HG03045 (cell line): ENCODE measurements at regions not wholly inside any gene's neighbourhood (a gene's known extent, or its start where the extent isn't known, plus 50 kb on each side); places are given as distances from the start of the nearest gene placed in this dataset.

Experiments
- ATAC-seq: cut with Tn5 transposase; IDR thresholded peaks from one replicate; pipeline ENCODE4 v1.9.1; 2021; ENCODE audit warnings: mild to moderate bottlenecking, moderate library complexity; ENCODE audit not compliant: unreplicated experiment

DNA sequence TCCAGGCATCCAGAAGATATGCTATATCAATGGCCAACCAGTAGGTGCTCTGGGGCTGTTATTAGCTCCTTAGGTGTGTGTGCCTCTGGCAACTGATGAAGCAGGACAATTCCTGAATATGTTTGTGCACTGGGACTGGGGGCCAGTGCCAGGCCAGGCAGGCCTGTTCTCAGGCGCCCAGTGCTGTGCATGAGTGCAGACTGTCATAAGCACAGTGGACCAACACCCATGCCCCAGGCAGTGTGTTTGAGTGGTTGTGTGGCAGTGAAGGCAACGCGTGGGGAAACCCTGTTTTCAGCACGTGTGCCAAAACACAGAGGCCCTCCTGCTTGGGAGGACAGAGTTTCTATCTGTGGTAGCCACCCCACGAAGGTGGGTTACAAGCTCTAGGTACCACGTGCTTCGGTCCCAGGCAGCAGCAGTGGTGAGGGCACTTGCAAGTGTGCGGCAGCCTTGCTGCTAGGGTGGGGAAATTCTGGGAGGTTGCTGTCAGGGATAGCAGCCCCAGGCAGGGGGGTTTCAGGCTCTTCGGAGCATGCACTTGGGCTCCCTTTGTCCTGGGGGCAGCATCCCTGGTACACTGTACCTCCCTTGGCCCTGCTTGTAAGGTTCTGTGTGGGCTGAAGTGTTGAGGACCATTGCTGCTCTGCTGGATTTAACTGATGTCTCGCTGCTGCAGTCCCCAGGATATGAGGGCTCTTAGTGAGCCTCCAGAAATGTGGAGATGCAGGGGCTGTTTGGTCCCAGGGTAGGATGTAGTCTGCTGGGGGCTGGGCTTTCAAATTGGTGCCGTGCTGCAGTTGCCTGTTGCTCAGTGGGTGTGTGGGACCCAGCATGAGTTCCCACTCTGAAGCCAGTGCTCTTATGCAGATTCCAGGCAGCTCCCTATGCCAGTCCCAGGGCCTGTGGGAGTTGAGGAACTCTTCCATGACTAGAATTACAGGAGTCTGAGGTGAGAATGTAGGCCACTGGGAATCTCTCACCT lies 280.9 kb downstream of the RPRM start:
- ATAC-seq, result no peak

DNA sequence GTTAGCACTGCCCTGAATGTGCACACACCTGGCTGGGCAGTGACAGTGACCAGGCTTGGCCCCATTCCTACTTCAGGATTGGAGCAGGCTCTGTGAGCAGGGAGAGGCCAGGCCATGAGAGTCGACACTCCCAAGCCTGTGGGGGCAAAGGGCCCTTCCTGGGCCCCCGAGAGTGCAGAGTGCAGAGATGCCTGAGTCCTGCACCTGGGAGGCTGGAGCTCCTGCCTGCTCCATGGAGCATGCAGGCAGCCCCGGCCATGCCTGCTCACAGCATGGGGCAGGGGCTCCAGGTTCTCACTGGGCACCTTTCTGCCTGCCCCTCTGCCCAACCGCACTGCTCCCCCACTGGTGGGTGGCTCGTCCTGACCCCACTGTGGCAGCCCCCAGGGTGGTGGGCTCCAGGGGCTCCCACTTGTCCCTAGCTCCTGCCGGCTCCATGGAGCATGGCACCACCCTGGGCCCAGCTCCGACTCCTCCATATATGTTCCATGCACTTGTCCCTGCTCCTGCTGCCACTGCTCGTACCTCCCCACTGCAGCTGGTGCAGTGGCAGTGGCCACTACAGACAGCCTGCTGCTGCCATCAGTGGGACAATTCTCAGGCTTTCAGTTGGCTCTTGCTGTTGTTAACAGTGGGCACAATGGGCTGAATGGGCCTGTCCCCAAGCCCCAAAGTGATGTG lies 282.0 kb downstream of the RPRM start:
- no peak for ATAC-seq

DNA sequence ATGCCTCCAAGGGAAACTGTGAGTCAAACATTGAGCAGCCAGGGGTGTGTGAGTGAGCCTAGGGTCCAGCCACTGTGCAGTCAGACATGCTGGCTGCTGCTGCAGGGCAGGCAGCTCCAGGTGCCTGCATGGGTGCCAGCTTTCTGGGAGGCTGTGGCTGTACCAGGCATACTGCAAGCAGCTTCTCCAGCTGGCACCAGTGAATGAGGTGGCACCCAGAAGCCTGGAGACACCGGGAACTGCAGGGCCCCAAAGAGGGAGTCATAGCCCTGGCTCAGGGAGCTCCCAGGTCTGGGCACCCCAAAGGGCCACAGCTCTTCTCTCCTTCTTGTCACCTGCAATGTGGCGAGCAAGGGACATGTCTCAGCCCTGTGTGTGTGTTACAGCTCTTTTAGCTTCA lies 283.2 kb downstream of the RPRM start:
- ATAC-seq, result no peak

DNA sequence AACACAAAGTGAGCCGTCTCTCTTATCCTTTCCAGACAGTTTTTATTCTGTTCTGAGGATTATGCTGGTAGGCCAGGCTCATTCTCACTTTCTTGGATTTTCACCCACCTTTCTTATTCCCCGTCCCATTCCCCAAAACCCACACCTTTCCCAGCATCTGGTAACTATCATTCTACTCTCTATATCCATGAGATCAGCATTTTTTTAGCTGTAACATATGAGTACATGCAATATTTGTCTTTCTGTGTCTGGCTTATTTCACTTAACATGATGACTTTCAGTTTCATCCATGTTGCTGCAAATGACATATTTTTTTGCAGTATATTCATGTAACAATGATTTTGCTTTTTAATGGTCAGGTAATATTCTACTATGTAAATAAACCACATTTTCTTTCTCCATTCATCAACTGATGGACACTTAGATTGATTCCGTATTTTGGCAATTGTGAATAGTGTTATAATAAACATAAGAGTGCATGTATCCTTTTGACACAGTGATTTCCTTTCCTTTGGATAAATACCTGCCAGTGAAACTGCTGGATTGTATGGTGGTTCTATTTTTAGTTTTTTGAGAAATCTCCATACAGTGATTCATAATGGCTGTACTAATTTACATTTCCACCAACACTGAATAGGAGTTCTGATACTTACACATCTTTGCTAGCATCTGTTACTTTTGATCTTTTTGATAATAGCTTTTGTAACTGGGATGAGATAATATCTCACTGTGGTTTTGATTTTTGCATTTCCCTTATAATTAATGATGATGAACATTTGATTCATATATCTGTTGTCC lies 289.3 kb downstream of the RPRM start:
- no peak for ATAC-seq

DNA sequence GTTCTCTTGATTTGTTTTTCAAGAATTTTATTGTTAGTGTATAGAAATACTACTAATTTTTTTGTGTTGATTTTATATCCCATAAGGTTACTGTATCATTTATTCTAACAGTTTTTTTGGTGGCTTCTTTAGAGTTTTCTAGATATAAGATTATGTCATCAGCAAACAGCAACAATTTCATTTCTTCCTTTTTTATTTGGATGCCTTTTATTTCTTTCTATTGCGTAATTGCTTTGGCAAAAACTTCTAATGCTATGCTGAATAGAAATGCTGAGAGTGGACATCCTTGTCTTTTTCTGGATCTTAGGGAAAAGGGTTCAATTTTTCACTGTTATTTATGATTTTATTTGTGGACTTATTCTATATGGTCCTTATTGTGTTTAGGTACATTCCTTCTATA lies 298.8 kb downstream of the RPRM start:
- no peak for ATAC-seq

DNA sequence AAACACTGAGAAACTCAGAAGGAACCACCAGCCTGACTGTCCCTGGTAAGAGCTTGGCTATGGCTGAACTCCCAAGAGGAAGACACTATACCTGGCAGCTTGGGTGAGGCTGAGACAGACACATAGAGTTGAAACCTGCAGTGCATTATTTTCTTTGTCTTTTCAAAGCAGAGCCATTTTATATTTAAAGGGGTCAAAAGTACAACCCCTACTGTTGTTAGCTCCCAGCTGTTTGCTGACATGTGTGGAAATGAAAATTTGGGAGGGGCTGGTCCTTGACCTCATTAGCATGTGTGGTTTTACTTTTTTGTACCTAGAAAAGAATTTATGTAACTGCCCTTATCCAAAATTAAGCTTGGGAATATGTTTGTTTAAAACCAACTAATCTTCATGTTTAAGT lies 309.0 kb downstream of the RPRM start:
- ATAC-seq, result no peak

GRCh38 chr2:153165021-153165420 lies 313.5 kb downstream of the RPRM start:
- no peak for ATAC-seq

DNA sequence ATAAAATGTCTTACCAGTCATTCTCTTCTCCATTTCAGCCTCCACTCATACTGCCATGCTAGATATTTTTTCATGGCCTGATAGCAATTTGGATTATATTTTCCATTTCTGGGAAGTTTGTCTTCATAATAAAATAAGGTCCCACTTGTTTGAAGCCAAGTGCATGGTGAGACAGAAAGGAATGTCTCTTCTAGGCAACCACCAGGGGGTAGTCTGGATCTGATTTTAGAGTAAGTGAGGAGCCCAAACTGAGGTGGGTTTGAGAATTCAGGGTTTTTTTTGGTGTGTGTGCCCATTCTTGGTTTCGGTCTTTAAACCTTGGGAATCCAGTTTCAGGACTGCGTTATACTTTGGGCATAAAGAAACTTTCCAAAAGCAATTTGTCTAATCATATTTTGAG lies 315.5 kb downstream of the RPRM start:
- ATAC-seq, result no peak

GRCh38 chr2:153156743-153157142 lies 321.8 kb downstream of the RPRM start:
- ATAC-seq, result no peak

- ATAC-seq, result no peak
Observed at GRCh38 chr2:153152036-153152435, 326.5 kb downstream of the RPRM start.

DNA sequence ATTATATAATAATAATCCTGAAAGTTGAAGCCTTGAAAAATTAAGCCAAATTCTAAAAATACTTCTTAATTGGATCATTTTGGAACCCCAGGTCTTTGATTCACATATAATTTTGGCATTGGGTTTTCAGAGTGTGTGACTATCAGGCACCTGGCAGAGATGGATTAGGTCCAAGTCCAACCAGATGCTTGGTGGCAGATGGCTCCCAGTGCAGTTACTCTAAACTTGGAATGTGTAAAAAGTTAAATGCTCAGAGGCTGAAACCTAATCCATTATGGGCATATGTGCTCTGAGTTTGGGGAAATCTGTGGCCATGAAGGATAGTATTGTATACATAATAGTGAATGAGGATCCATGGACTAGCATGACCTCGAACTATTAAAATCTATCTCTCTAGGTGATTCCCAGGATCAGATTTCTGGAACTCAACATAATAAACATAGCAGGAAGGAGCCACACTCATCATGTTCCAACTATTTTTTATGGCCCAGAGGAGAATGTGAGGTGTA lies 333.0 kb downstream of the RPRM start:
- ATAC-seq, result no peak

DNA sequence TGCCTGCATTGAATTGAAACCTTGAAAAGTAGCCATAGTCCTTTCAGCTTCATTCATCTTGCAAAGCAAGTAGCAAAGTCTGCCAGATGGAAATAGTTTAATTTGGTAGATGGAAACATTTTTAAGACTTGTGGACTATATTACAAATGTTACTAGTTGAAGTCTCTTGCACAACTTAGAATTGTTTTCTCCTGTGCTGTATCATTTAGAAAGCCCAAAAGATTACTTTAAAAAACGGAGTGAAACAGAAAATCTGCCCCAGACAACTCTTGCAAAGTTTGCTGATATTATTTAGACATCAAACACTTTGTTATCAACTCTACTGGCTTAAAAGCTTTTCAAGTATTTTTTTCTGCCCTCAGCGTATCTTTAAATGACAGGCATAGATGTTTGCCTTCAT lies 335.0 kb downstream of the RPRM start:
- ATAC-seq, result no peak

DNA sequence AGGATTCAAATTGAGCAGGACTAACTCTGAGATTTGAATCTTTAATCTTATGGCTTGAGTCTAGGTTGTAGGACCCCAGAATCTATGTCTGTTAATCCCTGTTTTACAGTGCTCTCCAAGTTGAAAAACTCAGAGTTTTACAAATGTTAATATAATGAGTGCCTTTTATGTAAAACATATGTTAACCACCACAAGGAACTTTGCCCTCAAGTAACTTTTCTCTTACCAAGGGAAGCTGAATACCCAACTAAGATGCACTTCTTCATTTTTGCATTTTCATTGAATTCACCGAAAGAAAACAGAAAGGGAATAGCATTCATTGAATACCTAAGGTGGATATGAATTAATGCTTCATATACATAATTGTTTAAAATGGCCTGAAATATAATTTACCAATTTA lies 338.1 kb downstream of the RPRM start:
- ATAC-seq, result no peak

GRCh38 chr2:153138651-153139375 lies 339.7 kb downstream of the RPRM start:
- no peak for ATAC-seq

DNA sequence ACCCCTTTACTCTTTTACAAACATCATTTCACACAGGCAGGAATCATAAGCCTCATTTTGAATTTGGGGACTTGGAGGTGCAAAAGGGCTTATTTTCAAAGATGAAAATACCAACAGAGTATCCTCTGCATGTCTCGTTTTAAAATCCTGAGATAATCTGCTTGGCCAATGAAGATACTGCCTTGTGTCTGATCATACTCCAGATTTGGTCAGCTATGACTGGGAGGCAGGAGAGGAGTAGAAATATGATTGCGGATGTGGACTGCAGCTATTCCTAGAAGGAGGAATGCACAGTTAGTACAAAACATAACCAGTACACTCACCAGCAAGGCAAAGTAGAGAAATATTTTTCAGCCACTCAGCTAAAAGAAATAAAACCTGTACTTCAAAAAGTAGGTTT lies 342.3 kb downstream of the RPRM start:
- no peak for ATAC-seq

GRCh38 chr2:153134725-153135124 lies 343.8 kb downstream of the RPRM start:
- ATAC-seq, result no peak

GRCh38 chr2:153133716-153134115 lies 344.8 kb downstream of the RPRM start:
- ATAC-seq, result no peak

DNA sequence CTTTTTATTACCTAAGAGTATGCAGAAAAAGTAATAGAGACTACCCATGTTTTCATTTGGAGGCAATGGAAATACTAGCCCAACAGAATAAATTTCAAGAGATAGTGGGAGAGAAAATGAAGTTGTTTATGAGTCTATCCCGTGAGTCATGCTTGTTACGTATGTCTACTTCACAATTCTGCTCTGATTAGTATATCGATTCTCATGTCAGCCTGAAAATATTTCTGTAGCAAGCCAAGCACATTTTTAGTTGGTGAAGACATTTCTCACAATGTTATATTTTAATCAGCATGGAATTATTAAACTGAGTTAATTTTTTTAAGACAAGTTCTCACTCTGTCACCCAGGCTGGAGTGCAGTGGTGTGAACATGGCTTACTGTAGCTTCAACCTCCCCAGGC lies 346.1 kb downstream of the RPRM start:
- no peak for ATAC-seq

GRCh38 chr2:153115141-153115540 lies 363.4 kb downstream of the RPRM start:
- ATAC-seq, result no peak

DNA sequence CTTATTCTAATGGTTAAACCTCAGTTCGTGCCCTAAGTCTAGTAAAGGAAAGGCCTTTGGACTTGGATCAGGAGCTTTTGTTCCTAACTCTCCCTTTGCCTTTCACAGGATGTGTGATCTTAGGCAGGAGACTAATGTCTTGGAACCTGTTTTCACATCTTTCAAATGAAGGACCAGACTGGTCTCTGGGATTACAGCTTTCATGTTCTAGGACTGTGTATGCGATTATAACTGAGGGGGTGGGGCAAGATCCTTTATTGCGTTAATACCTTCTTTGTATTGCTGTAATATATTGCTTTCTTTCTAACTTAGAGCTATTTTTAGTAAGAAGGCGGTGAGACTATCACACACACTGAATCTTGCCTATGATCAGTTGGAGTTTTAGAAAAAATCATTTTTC lies 368.1 kb downstream of the RPRM start:
- no peak for ATAC-seq

DNA sequence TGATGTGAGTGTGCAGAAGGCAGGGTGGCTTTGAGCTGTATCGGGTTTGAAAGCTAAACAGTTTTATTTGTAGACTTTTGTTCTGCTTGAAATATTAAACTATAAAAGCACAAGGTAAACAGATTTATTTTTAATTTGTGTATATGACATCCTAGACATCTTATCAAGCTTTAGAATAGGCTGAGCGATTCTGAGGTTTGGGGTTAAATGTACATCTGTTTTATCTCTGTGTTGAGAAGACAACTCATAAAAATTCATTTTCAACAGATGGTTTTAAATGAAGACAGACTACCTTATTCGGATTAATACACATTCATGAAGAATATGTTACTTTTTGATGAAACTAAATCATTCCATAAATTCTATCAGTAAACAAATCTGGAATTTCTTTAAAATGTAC lies 368.8 kb downstream of the RPRM start:
- ATAC-seq, result no peak
